Stimulated activated CD4-positive, alpha-beta T cell treated with anti-CD3 and anti-CD28 coated beads, Interleukin-2, amount 100 ng/mL, for 48 hours (primary cell): ENCODE measurements at regions not wholly inside any gene's neighbourhood (a gene's known extent, or its start where the extent isn't known, plus 50 kb on each side); places are given as distances from the start of the nearest gene placed in this dataset.

Experiments
- DNase-seq, 2 donors: peaks; one replicate each; pipeline ENCODE4 v3.0.0-alpha.2; 2020

- no peak for DNase-seq
These were observed 55.6 kb upstream of the DUSP10 start for GRCh38 chr1:221797506-221797905.

- no peak for DNase-seq
These were observed 54.8 kb upstream of the DUSP10 start for GRCh38 chr1:221796700-221797099.

- no peak for DNase-seq
These were observed 53.5 kb upstream of the DUSP10 start for GRCh38 chr1:221795380-221795779.

- DNase-seq, result no peak
These were observed 53.0 kb upstream of the DUSP10 start for GRCh38 chr1:221794935-221795334.

- DNase-seq, result no peak
These were observed 52.3 kb upstream of the DUSP10 start for GRCh38 chr1:221794079-221794670.

GRCh38 chr1:221793439-221794078, 51.7 kb upstream of the DUSP10 start:
- no peak for DNase-seq

GRCh38 chr1:221791846-221792245, 50.0 kb upstream of the DUSP10 start:
- no peak for DNase-seq
